CD4-positive, alpha-beta T cell treated with Interleukin-10 for 1 hour (primary cell): ENCODE measurements at regions not wholly inside any gene's neighbourhood (a gene's known extent, or its start where the extent isn't known, plus 50 kb on each side); places are given as distances from the start of the nearest gene placed in this dataset.

Experiments
- DNase-seq: peaks from one replicate; pipeline ENCODE4 v3.0.0-alpha.2; 2020

GRCh38 chr20:7178004-7178403 lies 410.5 kb downstream of the BMP2 start:
- no peak for DNase-seq

- DNase-seq = no peak
Measured at GRCh38 chr20:7180256-7181045, 413.0 kb downstream of the BMP2 start.

GRCh38 chr20:7189231-7189630 lies 421.7 kb downstream of the BMP2 start:
- DNase-seq = no peak

- no peak for DNase-seq
Measured at GRCh38 chr20:7193681-7194080, 426.2 kb downstream of the BMP2 start.

- DNase-seq = no peak
Measured at GRCh38 chr20:7195704-7196103, 428.2 kb downstream of the BMP2 start.

GRCh38 chr20:7196481-7196880 lies 429.0 kb downstream of the BMP2 start:
- no peak for DNase-seq

- DNase-seq = no peak
Measured at GRCh38 chr20:7199861-7200260, 432.4 kb downstream of the BMP2 start.

- DNase-seq = no peak
Measured at GRCh38 chr20:7207186-7207798, 439.8 kb downstream of the BMP2 start.

GRCh38 chr20:7210910-7211309 lies 443.4 kb downstream of the BMP2 start:
- DNase-seq = no peak

- no peak for DNase-seq
Measured at GRCh38 chr20:7214081-7214740, 446.7 kb downstream of the BMP2 start.

GRCh38 chr20:7217606-7218005 lies 450.1 kb downstream of the BMP2 start:
- no peak for DNase-seq

- DNase-seq = no peak
Measured at GRCh38 chr20:7220755-7221154, 453.3 kb downstream of the BMP2 start.

- DNase-seq = no peak
Measured at GRCh38 chr20:7226156-7226555, 458.7 kb downstream of the BMP2 start.

GRCh38 chr20:7231303-7231702 lies 463.8 kb downstream of the BMP2 start:
- no peak for DNase-seq

GRCh38 chr20:7232796-7233195 lies 465.3 kb downstream of the BMP2 start:
- DNase-seq = no peak

GRCh38 chr20:7237251-7237650 lies 469.8 kb downstream of the BMP2 start:
- DNase-seq = no peak

- DNase-seq = no peak
Measured at GRCh38 chr20:7240490-7240889, 473.0 kb downstream of the BMP2 start.

- no peak for DNase-seq
Measured at GRCh38 chr20:7248281-7249201, 481.1 kb downstream of the BMP2 start.

- DNase-seq = no peak
Measured at GRCh38 chr20:7250337-7250736, 482.9 kb downstream of the BMP2 start.

GRCh38 chr20:7257099-7257498 lies 489.6 kb downstream of the BMP2 start:
- DNase-seq = no peak

GRCh38 chr20:7257692-7258466 lies 490.4 kb downstream of the BMP2 start:
- DNase-seq = no peak

- no peak for DNase-seq
Measured at GRCh38 chr20:7262803-7263202, 495.3 kb downstream of the BMP2 start.
